OCI-LY3 (cell line): ENCODE measurements at regions not wholly inside any gene's neighbourhood (a gene's known extent, or its start where the extent isn't known, plus 50 kb on each side); places are given as distances from the start of the nearest gene placed in this dataset.
"Not testable (repeated sequence)": the region's sequence is repeated elsewhere in the genome, so short reads cannot be mapped to it uniquely, and the experiment has no call there.

ENCODE experiments used
- H2AFZ ChIP-seq: fragments of 200-600, 300-600 bp; shearing (Covaris generic); 2 replicates; pipeline ENCODE4 v1.6.0; 2014; ENCODE audit warnings: antibody characterized with exemption, low read depth, low read length
- H3K27ac ChIP-seq: fragments of 200-600, 300-600 bp; sonication (generic); 2 replicates; pipeline ENCODE4 v1.5.1; 2014; ENCODE audit warnings: mild to moderate bottlenecking, low read length, moderate library complexity, mixed read lengths
- H3K27me3 ChIP-seq: fragments of 200-600, 300-600 bp; sonication (generic); 2 replicates; pipeline ENCODE4 v1.6.1; 2014; ENCODE audit warnings: low read depth, low read length, mixed read lengths
- H3K36me3 ChIP-seq: fragments of 200-600, 300-600 bp; sonication (generic); replicated peaks from 2 replicates; pipeline ENCODE3; 2014; ENCODE audit warnings: low read depth, low read length, mixed read lengths
- H3K4me1 ChIP-seq: fragments of 300-600, 200-600 bp; sonication (generic); 2 replicates; pipeline ENCODE4 v1.6.1; 2014; ENCODE audit warnings: low read length, mixed read lengths
- H3K4me2 ChIP-seq: fragments of 200-600, 300-600 bp; sonication (generic); 2 replicates; pipeline ENCODE4 v1.6.1; 2014; ENCODE audit warnings: low read length, mixed read lengths
- H3K4me3 ChIP-seq: fragments of 300-600, 200-600 bp; sonication (generic); 2 replicates; pipeline ENCODE4 v1.5.1; 2014; ENCODE audit warnings: antibody characterized with exemption, mild to moderate bottlenecking, low read length, moderate library complexity
- H3K79me2 ChIP-seq: fragments of 300-600, 200-600 bp; shearing (Covaris generic); 2 replicates; pipeline ENCODE4 v1.6.1; 2014; ENCODE audit warnings: mild to moderate bottlenecking, low read length, mixed read lengths
- H3K9ac ChIP-seq: fragments of 300-600, 200-600 bp; shearing (Covaris generic); 2 replicates; pipeline ENCODE4 v1.6.0; 2014; ENCODE audit warnings: mild to moderate bottlenecking, low read length, moderate library complexity
- H3K9me3 ChIP-seq: fragments of 200-600, 300-600 bp; shearing (Covaris generic); 2 replicates; pipeline ENCODE4 v1.6.1; 2014; ENCODE audit warnings: low read length, mixed read lengths; ENCODE audit not compliant: insufficient read depth
- H4K20me1 ChIP-seq: fragments of 200-600, 300-600 bp; sonication (generic); 2 replicates; pipeline ENCODE4 v1.6.1; 2016; ENCODE audit warnings: low read length, mixed read lengths; ENCODE audit not compliant: insufficient read depth

DNA sequence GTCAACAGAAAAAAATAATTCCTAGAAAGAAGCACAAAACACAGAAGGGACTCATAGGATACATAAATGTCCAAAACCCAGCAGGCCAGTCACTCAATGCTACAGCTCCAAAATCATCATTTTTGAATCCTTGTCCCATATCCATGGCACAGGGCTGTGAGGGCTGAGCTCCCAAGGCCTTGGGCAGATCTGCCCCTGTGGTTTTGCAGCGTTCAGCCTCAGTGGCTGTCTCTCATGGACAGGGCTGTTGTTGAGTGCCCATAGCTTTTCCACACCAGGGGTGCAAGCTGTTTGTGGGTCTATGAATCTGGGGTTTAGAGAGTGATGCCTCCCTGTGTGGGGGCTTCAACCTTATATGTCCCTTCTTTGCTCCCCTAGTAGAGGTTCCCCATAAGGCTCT, 243.2 kb downstream of the CWH43 start:
- H4K20me1 ChIP-seq: not testable (repeated sequence)

DNA sequence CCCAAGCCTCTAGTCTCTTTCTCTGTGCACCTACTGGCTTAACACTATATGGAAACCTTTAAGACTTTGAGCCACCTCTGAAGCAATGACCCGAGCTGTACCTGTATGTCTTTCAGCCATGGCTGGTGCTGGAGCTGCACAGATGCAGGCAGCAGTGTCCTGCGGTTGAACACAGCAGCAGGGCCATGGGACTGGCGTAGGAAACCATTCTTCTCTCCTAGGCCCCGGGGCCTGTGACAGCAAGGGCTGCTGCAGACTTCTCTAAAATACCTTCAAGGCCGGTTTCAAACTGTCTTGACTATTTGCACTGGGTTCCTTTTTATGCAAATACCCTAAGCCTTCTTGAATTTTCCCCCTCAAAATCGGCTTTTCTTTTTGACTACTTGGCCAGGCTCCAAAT, 243.6 kb downstream of the CWH43 start:
- not testable (repeated sequence) for H3K36me3 ChIP-seq, H3K4me3 ChIP-seq, H3K79me2 ChIP-seq, H4K20me1 ChIP-seq, H3K4me1 ChIP-seq, H2AFZ ChIP-seq, H3K27ac ChIP-seq, H3K9ac ChIP-seq, H3K9me3 ChIP-seq, H3K4me2 ChIP-seq, H3K27me3 ChIP-seq

More for the DNA sequence above, 243.2 kb downstream of the CWH43 start:
- not testable (repeated sequence) for H3K79me2 ChIP-seq, H3K9ac ChIP-seq, H3K27ac ChIP-seq, H3K27me3 ChIP-seq, H3K36me3 ChIP-seq, H2AFZ ChIP-seq, H3K4me3 ChIP-seq, H3K4me2 ChIP-seq, H3K9me3 ChIP-seq, H3K4me1 ChIP-seq

DNA sequence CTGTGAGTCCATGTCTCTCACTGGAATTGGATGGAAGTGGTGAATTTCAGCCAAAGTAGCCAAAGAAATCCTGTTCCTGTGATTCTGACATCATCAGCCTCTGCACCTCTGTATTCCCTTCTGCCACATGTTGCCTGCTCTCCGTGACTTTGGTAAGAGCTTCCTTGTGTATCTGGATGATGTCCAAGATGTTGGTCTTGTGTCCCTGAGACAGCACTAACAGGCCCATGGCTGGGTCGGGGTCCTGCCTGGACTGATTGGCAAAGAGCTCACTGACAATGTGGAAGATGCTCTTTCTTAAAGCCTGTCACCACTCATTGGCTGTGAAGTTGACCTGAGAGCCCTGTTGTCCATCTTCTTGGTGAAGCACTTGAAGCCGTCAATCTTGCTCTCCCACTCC, 247.3 kb downstream of the CWH43 start:
- not testable (repeated sequence) for H3K9ac ChIP-seq

GRCh38 chr4:49233749-49234148, 247.7 kb downstream of the CWH43 start:
- H3K36me3 ChIP-seq, H3K9ac ChIP-seq, H2AFZ ChIP-seq, H3K27ac ChIP-seq, H3K4me1 ChIP-seq, H3K4me2 ChIP-seq, H3K9me3 ChIP-seq, H3K79me2 ChIP-seq, H4K20me1 ChIP-seq, H3K4me3 ChIP-seq, H3K27me3 ChIP-seq: not testable (repeated sequence)

More for the DNA sequence above, 247.3 kb downstream of the CWH43 start:
- not testable (repeated sequence) for H3K4me2 ChIP-seq, H3K4me1 ChIP-seq, H4K20me1 ChIP-seq, H3K9me3 ChIP-seq, H3K79me2 ChIP-seq, H3K4me3 ChIP-seq, H3K27me3 ChIP-seq, H2AFZ ChIP-seq, H3K36me3 ChIP-seq, H3K27ac ChIP-seq

GRCh38 chr4:49234382-49234781, 248.3 kb downstream of the CWH43 start:
- not testable (repeated sequence) for H3K79me2 ChIP-seq, H3K4me2 ChIP-seq, H3K27ac ChIP-seq, H3K27me3 ChIP-seq, H3K4me1 ChIP-seq, H3K9me3 ChIP-seq, H4K20me1 ChIP-seq, H2AFZ ChIP-seq, H3K9ac ChIP-seq, H3K36me3 ChIP-seq, H3K4me3 ChIP-seq

DNA sequence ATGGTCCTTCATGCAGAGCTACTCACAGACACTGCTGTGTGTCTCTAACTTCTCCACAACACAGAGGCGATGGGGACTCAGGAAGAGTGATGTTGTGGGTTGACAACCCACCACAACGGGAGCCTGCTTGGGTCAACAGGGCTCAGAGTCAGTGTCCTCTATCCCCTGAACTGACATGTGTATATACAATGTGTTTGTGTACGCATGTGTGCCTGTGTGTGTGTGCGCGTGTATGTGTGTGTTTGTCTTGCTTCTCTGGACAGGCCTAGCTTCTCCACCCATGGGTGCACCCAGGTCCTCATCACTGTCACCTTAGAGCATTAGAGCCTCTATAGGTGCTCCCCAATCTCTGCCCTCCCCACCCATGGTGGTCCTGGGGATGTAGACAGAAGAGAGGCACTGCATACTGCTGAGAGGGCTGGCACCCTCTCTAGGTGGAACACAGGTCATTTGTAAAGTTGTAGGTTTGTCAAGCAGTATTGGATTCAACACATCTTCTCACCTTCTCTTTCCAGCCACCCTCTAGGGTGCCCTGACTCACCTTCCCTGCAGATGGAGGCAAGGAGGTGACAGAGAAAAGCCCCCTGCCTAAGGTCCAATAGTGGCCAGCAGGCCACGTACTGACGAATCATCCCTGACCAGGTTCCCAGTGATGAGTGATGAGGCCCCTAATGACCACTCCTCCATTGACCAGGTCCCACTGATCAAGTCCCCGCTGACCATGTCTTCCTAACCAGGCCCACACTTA, 249.5 kb downstream of the CWH43 start:
- not testable (repeated sequence) for H3K4me3 ChIP-seq, H3K36me3 ChIP-seq, H3K27me3 ChIP-seq, H3K4me2 ChIP-seq, H3K4me1 ChIP-seq, H3K9me3 ChIP-seq, H3K79me2 ChIP-seq, H2AFZ ChIP-seq, H4K20me1 ChIP-seq, H3K9ac ChIP-seq, H3K27ac ChIP-seq

- H2AFZ ChIP-seq, H3K4me3 ChIP-seq, H3K36me3 ChIP-seq, H3K79me2 ChIP-seq, H3K27me3 ChIP-seq, H3K4me2 ChIP-seq, H4K20me1 ChIP-seq, H3K9me3 ChIP-seq, H3K4me1 ChIP-seq, H3K9ac ChIP-seq, H3K27ac ChIP-seq: not testable (repeated sequence)
These were observed 250.4 kb downstream of the CWH43 start for GRCh38 chr4:49236474-49236873.

GRCh38 chr4:49241295-49241694, 255.2 kb downstream of the CWH43 start:
- H3K4me1 ChIP-seq, H3K4me3 ChIP-seq, H3K27ac ChIP-seq, H3K36me3 ChIP-seq, H2AFZ ChIP-seq, H3K79me2 ChIP-seq, H3K9ac ChIP-seq, H3K27me3 ChIP-seq, H4K20me1 ChIP-seq, H3K4me2 ChIP-seq, H3K9me3 ChIP-seq: not testable (repeated sequence)

DNA sequence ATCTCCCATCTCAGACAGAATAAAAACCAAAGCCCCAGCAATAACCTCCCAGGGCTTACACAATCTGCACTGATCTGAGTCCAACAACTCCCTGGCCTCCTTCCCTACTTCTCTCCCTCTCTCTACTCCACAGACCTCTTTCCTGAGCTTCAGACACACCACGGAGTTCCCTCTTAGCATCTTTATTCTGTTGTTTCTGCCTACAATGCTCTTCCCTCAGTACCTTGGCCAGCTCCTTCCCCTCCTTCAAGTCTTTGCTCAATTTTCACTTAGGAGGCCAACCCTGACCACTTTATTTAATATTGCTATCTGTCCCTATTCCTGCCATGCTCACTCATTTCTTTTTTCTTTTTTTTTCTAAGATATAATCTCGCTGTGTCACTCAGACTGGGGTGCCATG, 276.7 kb downstream of the CWH43 start:
- H3K4me1 ChIP-seq, H3K27ac ChIP-seq, H3K4me2 ChIP-seq, H3K4me3 ChIP-seq, H2AFZ ChIP-seq, H4K20me1 ChIP-seq, H3K9ac ChIP-seq, H3K36me3 ChIP-seq, H3K79me2 ChIP-seq, H3K9me3 ChIP-seq, H3K27me3 ChIP-seq: not testable (repeated sequence)

DNA sequence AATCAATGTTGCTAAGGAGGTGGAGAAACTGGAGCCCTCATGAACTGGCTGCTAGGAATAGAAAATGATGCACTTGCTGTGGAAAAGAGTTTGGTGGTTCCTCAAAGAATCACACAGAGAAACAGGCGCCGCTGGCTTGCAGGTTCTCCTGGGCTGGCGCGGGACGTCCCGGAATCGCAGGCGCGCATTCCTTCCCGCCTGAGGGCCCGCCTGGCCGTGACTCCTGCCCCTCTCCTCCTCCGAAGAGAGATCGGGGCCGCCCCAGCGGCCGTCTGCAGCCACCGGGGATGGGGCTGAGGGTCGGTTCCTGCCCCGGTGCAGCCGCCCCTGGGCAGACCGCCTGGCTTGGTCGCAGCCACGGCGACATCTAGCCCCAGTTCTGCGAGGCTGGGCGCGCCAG, 284.4 kb downstream of the CWH43 start:
- not testable (repeated sequence) for H4K20me1 ChIP-seq, H3K36me3 ChIP-seq, H3K4me3 ChIP-seq, H3K79me2 ChIP-seq, H3K4me2 ChIP-seq, H3K9ac ChIP-seq, H3K27ac ChIP-seq, H3K4me1 ChIP-seq, H3K27me3 ChIP-seq, H3K9me3 ChIP-seq, H2AFZ ChIP-seq
